GM19372 (cell line): ENCODE measurements at regions not wholly inside any gene's neighbourhood (a gene's known extent, or its start where the extent isn't known, plus 50 kb on each side); places are given as distances from the start of the nearest gene placed in this dataset.

Experiments used
- ATAC-seq: cut with Tn5 transposase; IDR thresholded peaks from one replicate; pipeline ENCODE4 v1.9.1; 2021; ENCODE audit warnings: mild to moderate bottlenecking, low read depth, moderate library complexity; ENCODE audit not compliant: unreplicated experiment

GRCh38 chr6:40340957-40341356, 246.2 kb downstream of the LRFN2 start:
- no peak for ATAC-seq

DNA sequence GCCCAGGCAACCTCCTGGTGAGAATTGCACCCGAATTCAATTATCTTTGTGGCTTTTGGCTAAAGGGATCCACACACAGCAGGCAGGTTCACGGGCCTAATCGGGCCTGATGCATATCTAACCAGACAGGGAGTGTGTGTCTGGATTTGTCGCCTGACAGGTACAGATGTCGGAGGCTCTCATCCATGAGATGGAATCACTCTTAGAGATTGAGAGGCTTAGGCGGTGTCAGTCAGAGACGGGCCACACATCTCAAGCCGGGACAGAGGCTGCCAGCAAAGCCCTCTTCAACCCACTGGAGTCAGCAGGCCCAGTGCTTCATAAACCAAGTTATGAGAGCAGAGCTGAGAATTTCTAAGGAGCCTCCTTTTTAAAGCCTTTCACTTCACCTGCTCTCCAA, 247.0 kb downstream of the LRFN2 start:
- ATAC-seq, result no peak

GRCh38 chr6:40338306-40338705, 248.9 kb downstream of the LRFN2 start:
- no peak for ATAC-seq

DNA sequence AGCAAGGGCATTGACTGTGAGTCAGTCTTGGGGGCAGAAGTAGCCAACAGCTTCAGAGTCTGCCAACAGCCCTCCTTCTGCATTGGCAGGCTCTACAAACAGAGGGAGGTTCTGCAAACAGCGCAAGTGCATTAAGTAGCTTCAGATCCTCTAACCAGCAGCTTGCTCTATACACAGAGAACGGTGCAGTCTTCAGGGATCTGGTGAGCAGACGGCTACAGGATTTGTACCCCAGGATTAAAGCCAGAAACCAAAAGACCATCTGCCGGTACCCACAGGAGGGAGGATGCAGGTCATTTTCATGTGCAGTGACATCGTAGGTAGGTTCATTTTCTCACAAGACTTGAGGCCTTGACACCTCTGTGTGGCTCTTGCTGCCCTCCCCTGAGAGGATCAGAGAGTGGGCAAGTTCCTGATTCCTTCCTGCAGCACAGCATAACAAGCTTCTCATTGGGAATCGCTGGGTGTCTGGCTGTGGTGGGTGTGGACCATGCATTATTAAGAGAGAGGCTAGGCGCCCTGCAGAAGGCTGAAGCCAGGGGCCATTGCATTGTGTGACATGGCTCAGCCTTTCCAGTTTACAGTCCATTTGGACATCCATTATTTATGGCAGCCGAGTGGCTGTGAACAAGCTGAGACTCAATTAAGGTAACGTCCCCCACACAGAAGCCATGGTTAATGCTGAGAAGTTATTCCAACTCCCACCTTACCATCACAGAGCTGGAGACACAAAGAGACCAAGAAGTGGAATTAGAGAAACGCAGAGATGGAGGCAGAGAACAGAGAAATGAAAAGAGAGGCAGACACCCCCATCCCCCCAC, 250.0 kb downstream of the LRFN2 start:
- ATAC-seq, result no peak

DNA sequence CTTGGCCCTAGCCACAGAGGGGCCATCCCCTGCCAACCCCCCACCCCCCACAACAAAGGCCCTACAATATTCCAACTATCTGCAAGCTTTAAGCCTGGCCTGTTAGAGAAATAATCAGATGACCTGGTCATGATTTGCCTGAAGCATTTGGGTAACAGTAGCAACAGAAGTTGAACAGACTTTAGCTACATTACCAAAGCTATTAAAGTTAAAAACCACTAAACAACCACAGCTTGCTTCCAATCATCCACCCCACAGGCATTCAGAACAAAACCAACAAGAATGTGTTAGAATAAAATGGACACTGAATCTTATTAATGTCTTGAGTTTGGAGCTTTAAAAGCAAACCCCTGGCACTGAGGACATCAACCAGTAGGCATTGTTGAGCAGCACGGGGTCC, 250.9 kb downstream of the LRFN2 start:
- no peak for ATAC-seq

GRCh38 chr6:40334496-40335270, 252.5 kb downstream of the LRFN2 start:
- ATAC-seq, result no peak

DNA sequence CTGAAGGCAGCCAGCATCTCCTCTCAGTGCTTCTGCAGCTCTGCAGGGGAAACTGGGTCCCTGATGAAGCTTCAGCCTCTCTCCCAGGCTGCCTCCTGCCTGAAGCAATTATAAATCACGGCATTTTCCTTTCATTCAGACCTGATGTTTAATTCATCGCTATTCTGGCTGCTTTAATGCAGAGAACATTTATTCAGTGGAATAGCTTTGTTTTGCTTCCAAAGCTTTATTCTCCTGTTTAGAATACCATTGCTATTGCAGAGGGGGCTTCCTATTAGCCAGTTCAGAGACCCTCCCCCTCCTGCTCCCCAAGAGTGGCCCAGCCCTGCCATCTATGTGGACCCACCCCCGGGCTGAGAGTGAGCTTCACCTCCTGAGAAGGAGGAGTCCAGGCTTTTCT, 255.6 kb downstream of the LRFN2 start:
- no peak for ATAC-seq

DNA sequence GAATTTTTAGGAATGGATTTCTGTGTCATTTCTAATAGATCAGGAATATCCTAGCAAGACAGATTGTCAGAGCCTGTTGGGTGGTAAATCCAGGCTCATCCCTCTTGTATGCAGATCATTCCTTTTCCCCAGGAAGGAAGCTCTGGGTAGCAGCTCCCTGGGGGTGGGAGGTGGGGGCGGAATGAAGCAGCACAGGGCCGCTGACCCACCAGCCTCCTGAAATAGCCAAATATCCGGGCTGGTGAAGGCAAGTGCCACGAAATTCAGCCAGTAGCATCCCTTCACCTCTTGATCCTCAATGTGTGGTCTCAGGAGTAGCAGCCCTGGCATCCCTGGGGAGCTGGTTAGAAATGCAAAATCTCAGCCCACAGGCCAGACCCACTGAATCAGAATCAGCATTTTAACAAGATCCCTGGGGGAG, 256.9 kb downstream of the LRFN2 start:
- ATAC-seq, result no peak

- ATAC-seq, result no peak
Observed at GRCh38 chr6:40328986-40329545, 258.1 kb downstream of the LRFN2 start.

- no peak for ATAC-seq
Observed at GRCh38 chr6:40328386-40328985, 258.7 kb downstream of the LRFN2 start.

DNA sequence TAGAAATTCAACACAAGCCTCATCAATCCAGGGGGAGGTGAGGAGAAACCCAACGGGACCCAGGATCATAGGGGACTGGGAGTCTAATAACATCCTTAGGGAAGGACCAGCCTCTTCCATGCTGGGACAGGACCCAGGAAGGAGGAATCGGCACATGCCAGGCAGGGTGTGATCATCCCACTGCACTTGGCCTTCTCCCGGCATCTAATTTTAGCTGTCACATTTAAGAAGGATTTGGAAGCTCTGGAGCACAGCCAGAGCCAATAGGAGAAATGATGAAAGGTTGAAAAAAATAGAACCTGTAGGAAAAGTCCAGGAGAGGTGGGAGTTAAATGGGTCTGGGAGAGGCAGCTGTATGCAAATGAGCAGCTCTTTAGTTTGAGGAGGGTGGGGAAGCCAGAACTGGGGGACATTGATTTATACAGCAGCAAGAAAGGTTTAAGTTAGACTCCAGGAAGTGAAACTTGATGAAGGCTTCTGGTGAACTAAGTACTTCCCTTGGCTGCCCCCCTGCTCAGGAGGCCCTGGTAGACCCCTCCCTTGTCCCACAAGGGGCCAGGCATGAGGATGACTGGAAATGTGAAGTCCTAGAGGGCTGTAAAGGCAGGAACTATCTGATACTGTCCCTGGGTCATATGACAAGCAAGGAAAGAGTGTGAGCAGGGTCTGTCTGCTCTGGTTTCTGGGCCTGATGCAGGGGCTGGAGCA, 260.3 kb downstream of the LRFN2 start:
- ATAC-seq, result no peak

- no peak for ATAC-seq
Observed at GRCh38 chr6:40325791-40326190, 261.4 kb downstream of the LRFN2 start.

DNA sequence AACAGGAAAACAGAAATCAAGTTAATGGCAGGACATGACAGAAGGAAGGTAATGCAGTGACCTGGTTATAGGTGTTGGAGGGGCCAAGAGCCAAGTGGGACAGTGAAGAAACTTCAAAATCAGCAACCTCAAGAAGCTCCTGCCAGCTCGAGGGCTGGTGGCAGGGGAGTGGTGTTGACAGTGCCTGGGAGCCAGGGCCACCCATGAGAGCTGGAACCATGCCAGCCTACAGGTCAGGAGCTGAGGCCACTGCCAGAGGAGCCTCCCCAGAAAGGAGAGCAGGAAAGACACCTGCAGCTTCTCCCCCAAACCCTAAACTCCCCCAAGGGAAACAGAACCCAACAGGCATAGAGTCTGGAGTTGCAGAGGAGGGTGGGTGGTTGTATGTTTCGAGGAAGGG, 262.1 kb downstream of the LRFN2 start:
- no peak for ATAC-seq

DNA sequence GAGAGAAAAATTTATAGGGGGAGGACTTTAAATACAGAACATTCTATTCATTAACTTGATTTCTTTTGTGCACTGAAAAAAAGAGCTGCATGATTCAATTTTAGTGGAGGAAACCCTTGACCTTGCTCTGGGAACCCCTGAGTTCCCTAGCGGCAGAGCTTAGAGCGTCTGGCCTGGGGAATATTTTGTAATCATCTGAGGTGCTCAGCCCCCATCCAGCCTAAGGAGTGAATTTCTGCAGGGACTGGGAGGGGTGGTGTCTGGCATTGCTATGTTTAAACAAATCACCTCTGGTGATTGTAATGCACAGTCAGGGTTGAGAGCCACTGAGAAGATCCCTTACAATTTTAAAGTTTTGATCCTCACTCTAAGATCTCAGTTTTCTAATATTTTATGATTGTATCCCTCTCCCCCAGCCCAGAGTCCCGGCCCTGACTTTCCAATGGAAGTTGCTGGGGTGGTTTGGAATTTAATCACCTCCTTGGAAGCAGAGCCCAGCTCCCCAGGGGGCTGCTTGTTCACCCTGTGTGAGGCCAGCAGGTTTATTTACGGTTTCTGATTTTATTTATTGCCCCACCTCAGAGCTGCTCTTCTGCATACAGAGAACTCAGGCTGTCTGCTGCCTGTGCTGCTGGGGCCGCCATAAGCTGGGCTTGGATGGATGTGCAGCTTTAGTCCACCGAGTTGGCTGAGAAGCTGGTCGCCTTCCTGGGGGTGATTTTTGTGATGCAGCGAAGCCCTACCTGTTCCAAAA, 263.1 kb downstream of the LRFN2 start:
- ATAC-seq, result no peak

DNA sequence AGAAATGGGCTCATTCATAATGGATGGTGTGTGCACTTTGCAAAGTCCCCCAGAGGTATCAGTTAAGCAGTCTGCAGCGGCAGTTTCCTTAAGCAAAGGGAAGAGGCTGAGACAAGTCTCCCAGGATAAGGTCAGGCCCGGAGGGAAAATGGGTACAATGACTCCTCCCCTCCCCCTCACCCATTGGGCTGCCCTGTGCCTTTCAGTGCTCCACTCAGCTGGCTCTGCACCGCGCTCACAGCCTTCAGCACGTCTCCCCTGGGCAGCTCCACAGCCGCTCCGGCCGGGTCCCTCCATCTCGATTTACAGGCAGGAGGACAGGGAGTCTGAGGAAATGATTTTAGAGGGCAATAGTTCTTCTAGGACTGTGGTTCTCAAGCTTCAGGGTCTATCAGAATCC, 264.8 kb downstream of the LRFN2 start:
- no peak for ATAC-seq

- ATAC-seq, result no peak
Observed at GRCh38 chr6:40321616-40322015, 265.5 kb downstream of the LRFN2 start.

- no peak for ATAC-seq
Observed at GRCh38 chr6:40320947-40321346, 266.2 kb downstream of the LRFN2 start.

- ATAC-seq, result no peak
Observed at GRCh38 chr6:40320441-40320840, 266.7 kb downstream of the LRFN2 start.

DNA sequence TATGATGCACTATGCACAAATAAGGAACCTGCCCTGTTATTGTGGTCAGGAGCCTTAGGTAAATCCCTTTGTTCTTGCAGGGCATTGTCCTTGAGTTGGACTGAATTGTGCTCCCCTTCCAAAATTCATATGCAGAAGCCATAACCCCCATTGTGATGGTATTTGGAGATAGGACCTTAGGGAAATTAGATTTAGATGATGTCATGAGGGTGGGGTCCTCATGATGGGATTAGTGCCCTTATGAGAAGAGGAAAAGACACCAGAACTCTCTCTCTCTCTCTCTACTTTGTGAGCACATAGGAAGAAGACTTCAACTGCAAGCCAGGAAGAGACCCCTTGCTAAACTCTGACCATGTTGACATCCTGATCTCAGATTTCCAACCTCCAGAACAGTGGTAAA, 268.0 kb downstream of the LRFN2 start:
- no peak for ATAC-seq

DNA sequence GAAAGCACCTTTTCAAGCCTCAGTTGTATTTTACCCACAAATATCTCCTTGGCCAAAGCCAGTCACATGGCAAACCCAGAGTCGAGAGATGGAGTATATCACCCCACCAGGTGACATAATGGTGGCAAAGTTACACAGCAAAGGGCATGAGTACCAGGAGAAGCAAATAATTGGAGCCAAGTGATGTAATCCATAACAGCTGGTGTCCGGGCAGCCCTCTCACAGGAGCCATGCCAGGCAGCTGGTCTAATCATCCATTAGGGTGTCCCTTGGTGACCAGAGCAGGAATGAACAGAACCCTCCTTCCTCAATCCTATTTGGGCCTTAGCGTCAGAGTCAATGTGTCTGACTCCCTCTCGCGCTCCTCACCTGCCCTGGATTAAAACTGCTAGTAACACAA, 272.1 kb downstream of the LRFN2 start:
- ATAC-seq, result no peak
